HG02588 (cell line): ENCODE measurements at regions not wholly inside any gene's neighbourhood (a gene's known extent, or its start where the extent isn't known, plus 50 kb on each side); places are given as distances from the start of the nearest gene placed in this dataset.
"Not testable (repeated sequence)": the region's sequence is repeated elsewhere in the genome, so short reads cannot be mapped to it uniquely, and the experiment has no call there.

Experiments used
- ATAC-seq: cut with Tn5 transposase; IDR thresholded peaks from one replicate; pipeline ENCODE4 v1.9.1; 2021; ENCODE audit warnings: mild to moderate bottlenecking, moderate library complexity; ENCODE audit not compliant: unreplicated experiment

DNA sequence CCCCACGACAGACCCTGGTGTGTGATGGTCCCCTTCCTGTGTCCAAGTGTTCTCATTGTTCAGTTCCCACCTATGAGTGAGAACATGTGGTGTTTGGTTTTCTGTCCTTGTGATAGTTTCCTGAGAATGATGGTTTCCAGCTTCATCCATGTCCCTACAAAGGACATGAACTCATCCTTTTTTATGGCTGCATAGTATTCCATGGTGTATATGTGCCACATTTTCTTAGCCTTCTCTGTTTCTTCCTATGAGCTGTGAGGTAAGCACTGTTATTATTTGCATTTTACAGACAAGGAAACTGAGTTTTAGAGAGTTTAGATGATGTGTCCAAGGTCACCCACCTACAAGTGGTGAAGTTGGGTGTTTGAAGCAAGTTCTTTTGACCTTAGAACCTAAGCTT lies 51.1 kb upstream of the BNC1 start:
- ATAC-seq: not testable (repeated sequence)

DNA sequence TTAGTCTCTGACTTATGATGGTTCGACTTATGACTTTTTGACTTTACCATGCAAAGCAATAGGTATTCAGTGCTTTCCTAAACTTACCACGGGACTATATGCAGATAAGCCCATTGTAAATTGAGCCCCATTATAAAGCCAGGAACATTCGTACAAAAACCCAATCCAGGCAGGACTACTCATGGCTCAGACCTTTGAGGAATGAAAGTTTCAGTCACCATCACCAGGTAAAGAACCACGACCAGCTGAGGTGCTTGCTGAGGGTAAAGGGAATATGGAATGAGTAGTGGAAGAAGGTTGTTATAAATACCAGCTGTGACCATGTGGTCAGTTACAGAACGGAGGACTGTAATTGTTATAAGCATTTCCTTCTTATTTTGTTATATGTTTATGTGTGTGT lies 54.9 kb upstream of the BNC1 start:
- no peak for ATAC-seq

DNA sequence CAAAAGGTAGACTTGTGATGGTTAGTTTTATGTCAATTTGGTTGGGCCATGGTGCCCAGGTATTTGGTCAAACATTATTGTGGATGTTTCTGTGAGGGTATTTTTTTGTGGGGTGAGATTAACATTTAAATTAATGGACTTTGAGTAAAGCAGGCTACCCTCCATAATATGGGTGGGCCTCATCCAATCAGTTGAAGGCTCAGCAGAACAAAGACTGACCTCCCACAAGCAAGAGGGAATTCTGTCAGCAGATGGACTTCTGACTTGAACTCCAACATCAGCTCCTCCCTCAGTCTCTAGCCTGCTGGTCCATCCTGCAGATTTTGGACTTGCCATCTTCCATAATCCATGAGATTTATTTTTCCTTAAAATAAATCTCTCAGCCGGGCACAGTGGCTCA lies 55.6 kb upstream of the BNC1 start:
- ATAC-seq: no peak

DNA sequence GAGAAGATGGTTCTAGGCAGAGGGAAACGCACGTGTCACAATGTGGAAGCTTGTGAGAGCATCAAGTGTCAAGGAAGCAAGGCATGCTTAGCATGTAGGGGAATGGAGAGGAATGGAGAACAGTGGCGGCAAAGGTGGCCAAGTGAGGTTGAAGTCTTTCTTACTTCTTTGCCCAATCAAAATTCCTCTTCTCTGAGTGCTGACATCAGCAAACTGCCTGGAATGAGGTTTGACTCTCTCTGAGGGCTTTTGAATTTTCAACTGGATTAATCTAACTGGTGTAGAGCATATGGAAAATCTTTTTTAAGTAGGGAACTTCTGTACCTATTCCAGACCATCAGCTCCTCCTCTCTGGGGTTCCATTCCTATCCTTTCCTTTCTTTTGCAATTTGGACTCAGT lies 61.9 kb upstream of the BNC1 start:
- ATAC-seq: no peak

DNA sequence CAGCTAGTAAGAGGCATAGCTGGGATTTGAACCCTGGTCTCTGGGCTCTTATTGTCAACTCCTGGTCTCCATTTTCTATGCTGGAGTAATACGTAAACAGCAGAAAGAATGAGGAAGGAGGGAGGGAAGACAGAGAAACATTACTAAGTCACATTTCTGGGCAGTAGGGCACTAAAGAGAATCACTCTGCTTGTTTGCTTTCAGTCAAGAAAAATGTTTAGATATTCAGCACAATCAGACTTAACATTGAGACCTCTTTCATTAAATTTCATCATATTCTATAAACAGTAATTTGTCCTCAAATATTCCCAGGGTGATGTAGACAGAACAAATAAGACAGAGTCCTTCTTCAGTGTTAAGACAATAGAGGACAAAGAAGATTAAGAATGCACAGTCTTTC lies 67.7 kb upstream of the BNC1 start:
- no peak for ATAC-seq

DNA sequence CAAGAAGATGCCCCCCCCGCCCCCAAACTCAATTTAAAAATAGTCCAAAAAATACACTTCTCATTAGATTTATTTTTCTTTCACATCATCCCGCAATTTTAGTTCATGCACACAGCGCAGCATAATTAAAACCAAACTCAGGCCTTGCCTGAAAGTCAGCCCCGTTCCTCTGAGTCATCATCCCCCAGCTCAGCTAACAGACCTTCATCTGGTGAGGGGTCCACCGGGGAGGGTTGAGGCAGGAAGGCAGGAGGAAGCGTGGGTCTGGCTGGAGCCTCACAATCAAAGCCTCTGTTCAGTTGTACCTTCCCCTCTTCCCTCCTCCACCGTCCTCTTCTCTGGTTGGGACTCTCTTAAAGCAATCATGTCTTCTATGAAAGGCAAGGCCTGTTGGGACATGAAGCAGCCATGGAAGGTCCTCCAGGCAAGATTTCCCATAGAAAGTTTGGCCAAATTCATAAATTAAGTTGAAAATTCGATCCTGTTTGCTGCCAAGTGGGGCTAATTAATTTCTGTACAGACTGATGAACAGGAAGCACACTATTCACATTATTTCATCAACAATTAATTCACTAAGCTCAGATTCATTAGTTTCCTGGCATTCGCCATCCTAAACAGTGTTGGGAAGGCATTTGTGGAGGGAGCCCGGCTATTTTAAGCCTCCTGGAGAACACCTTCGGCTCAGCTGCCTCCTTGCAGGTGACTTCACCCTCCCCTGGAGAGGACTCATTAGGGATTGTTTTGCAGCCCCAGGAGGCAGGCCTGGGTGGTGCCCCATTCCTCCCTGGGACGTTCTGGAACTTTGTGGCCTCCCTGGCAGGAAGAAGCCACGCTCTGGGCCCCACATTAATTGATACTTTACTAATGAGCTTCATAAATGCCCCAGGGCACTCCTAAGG lies 72.3 kb upstream of the BNC1 start:
- no peak for ATAC-seq

DNA sequence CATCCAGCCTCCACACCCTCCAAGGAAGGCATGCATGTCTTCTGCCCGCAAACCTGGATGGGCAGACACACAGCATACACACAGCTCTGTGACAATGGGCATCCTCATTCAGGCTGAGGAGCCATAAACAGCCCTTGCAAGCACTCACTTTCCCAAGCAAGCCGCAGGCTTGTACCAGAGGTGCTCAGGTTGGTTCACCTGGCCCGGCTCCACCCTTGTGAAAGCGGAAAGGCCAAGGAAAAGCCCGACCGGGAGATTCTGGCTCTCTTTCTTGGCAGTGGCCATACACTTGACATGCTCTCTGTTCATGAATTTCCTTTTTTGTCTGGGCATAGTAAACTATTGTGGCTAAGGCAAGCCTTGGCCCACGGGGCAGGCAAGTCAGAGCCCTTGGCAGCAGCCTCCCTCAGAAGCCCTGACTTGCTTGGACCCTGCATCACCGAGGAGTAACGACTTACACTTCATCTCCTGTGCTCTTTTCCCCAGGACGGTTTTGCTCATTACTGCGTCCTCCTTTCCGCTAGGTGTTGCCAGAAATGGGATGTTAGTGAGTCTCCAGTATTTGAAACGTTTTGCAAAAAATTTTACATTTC lies 74.6 kb upstream of the BNC1 start:
- no peak for ATAC-seq

DNA sequence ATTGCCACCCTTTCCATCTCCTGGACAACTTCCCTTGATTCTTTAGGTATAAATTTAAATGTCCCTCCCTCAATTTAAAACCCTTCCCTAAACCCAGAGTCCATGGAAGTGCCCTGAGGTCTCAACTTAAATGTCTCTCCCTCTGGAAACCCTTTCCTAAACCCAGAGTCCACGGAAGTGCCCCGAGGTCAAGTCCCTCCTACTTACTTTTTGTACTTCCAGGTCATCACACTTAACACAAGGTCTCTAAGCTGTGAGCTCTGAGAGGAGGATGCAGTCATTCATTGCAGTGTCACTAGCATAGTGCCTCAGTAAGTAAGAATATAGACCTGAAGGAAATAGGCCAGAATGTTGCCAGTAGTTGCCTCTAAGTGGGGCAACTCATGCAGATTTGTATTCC lies 78.2 kb upstream of the BNC1 start:
- no peak for ATAC-seq

DNA sequence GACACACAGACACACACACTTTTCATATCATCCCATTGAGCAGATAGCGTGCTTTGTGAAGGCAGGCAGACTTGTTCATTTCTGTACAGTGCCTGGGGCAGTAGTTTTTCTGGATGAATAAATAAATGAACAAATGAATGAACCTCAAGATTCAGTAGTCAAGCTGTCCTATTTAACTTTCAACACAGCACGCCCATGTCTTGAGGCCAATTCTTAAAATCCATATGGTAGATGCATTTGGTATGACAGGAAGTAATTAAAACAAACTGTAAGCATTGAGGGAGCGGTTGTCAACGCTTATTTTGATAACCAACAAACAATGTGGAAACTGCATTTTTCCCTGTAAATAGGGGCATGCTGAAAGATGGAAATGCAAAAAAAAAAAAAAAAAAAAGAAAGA lies 80.0 kb upstream of the BNC1 start:
- ATAC-seq: no peak

DNA sequence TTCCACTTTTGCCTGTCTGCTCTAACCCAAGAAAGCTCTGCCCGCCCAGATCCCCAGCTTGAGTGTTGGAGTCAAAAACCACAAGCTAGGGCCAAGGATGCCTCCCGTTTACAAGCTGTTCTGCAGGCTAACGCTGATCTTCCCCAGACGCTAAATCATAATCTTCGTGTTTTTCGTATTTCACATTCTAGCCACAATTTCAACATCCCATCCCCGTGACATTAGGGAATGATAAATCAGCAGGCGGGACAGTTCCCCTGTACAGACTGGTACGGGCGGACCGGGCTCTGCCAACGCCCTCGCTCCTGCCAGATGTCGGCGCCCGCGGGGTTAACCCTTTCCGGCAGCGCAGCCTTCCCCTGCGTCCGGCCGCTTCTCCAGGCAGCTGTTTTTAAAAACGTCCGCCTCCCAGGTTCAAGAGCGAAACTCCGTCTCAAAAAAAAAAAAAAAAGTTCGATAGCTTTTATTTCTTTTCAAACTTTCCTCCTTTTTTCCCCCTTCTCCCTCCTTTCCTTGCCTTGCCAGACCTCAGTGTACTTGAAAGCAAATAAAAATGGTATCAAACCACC lies 81.0 kb upstream of the BNC1 start:
- no peak for ATAC-seq

DNA sequence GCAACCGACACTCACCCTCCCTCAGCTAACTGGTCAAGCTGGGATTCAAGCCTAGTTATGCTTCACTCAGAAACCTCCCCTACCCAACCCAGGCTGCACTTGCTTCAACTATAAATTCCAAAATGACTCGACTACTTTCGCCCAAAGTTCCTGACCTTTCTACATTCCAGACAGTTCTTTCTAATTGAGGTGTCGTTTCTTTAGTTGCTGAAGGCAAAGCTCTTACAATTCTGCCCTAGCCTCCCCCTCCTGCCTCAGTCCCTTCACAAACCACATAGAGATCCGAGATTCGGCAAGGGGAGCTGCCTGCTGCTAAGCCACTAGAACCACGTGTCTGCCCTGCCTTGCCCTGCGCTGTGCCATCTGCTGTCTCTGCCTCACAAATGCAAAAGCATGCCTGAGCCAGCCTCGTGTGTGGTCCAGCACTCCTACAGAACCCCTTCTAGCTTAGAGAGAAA lies 74.7 kb upstream of the SH3GL3 start:
- ATAC-seq: no peak

DNA sequence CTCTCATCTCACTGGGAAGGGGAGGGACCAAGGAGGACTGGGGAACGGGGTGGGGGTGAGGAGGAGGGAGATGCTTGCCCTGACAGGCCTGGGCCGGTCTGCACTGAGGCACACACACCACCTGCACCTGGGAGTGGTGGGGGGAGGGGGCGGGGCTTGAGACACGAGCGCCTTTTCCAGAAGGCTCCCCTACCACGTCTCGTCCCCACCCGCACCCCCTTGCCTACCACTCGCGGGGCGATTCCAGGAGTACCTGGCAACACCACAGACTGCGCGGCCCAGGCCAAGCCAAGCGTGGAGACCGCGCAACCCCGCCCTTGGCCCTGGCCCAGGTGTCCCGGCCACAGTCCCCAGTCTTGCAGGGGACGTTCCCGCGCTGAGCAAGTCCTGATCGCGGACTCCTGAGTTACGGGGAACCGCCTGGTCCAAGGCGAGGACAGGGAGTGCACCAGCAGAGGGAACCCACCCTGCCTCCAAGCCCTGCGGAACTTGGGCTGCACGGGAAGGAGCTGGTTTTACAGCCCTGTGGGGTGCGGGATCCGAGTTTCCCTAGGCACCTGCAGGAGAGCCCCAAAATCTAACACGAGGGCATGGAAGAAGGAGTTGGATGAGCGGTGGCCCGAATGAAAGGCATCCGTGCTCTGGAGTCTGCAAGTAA lies 68.1 kb upstream of the SH3GL3 start:
- no peak for ATAC-seq

DNA sequence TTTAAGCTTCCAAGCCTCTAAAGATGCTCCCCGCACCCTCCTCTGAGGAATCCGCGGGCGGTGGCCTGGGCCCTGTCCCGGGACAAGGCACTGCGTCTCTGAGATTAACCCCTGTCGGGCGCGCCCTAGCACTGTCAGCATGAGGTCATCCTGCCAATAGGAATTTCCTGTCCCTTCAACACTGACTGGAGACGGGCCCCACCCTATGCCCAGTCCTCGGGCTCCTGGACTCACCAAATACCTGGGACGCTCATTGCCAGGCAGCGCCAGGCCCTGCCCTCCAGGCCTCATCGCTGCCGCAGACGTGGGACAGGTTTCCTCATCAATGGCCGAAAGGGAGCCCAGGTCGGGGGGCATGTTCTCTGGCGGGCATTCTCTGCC lies 67.6 kb upstream of the SH3GL3 start:
- no peak for ATAC-seq

DNA sequence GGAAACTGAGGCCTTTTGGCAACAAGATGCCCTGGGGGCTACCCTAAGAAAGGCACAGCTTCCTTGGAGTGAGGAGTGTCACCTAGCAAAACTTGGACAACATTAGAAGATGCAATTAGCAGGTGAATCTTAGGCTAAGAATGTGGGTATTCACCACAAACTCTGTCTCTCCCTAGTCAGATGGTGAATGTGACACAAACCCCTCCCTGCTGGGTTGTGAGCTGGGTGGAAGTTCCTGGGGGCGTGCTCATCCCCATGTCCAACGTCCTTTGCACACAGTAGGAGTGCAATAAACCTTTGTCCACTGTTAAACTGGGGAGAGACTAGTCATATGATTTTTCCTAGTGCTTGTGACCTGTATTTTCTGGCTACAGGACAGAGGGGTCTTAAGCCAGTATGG lies 67.1 kb upstream of the SH3GL3 start:
- ATAC-seq: no peak

DNA sequence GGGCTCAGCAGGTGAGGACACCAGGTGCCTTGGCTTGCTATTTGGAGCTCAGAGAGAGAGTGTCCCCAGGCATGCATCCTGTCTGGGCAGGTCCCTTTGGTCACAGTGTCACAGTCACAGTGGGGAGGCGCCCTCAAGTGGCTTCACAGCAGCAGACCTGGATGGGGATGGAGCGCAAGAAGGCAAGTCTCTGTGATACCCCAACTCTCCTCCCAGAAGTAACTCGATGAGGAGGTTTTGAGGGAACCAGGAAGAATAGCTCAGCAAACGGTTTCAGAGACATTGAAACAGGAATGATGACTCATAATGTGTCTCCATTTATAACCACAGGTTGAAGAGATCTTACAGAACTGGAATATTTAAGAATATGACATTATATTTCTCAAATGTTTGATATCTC lies 66.5 kb upstream of the SH3GL3 start:
- ATAC-seq: peak; percentile 58

DNA sequence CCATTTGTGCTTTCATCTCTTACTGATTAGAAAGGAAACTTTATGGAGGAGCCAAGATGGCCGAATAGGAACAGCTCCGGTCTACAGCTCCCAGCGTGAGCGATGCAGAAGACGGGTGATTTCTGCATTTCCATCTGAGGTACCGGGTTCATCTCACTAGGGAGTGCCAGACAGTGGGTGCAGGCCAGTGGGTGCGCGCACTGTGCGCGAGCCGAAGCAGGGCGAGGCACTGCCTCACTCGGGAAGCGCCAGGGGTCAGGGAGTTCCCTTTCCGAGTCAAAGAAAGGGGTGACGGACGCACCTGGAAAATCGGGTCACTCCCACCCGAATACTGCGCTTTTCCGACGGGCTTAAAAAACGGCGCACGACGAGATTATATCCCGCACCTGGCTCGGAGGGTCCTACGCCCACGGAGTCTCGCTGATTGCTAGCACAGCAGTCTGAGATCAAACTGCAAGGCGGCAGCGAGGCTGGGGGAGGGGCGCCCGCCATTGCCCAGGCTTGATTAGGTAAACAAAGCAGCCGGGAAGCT lies 63.5 kb upstream of the SH3GL3 start:
- not testable (repeated sequence) for ATAC-seq

DNA sequence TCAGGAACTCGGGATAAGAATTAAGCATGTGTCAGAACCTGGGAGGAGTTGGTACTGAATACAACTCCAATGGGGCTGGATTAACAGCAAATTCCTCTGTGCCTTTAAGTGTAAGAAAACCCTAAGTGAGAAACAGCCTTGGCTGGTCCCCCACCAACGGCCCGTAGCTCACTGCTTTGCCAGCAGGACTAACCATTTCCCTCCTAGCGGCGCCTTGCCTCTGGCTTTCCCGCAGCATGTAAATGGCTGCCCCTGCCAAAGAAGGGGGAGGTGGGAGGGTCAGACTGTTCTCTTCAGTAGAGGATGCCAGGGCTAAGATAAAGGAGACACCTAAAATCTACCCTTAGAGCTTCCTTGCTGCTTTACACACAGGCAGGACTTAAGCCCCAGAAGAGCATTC lies 51.0 kb upstream of the SH3GL3 start:
- no peak for ATAC-seq
